G401 (cell line): ENCODE measurements at regions not wholly inside any gene's neighbourhood (a gene's known extent, or its start where the extent isn't known, plus 50 kb on each side); places are given as distances from the start of the nearest gene placed in this dataset.
"Not testable (repeated sequence)": the region's sequence is repeated elsewhere in the genome, so short reads cannot be mapped to it uniquely, and the experiment has no call there.

ENCODE experiments used
- DNase-seq: peaks from one replicate; pipeline ENCODE4 v3.0.0-alpha.2; 2015; ENCODE audit warnings: low spot score
- in situ Hi-C: cut with HindIII; loops from 2 replicates; pipeline ENCODE4 v1.10.0; 2016; ENCODE audit warnings: low sequenced_read_pairs, mixed read lengths

GRCh38 chr18:76307293-76307690 lies 187.8 kb downstream of the ZNF516 start:
- in situ Hi-C loops, result no loop called here
- no peak for DNase-seq

GRCh38 chr18:76306685-76307292 lies 188.3 kb downstream of the ZNF516 start:
- DNase-seq, result no peak
- in situ Hi-C loops, result no loop called here

- in situ Hi-C loops, result no loop called here
- no peak for DNase-seq
These were observed 209.2 kb downstream of the ZNF516 start for GRCh38 chr18:76285866-76286265.

- in situ Hi-C loops, result no loop called here
- no peak for DNase-seq
These were observed 213.5 kb downstream of the ZNF516 start for GRCh38 chr18:76281565-76281964.

GRCh38 chr18:76277801-76278200 lies 217.2 kb downstream of the ZNF516 start:
- DNase-seq, result no peak
- in situ Hi-C loops, result no loop called here

GRCh38 chr18:76275727-76276313 lies 219.2 kb downstream of the ZNF516 start:
- in situ Hi-C loops, result no loop called here
- DNase-seq, result no peak

- in situ Hi-C loops, result no loop called here
- peak; percentile 15 for DNase-seq
These were observed 220.4 kb downstream of the ZNF516 start for GRCh38 chr18:76274468-76275289.

- DNase-seq, result no peak
- in situ Hi-C loops, result no loop called here
These were observed 221.1 kb downstream of the ZNF516 start for GRCh38 chr18:76273956-76274355.

- no peak for DNase-seq
- in situ Hi-C loops, result no loop called here
These were observed 222.0 kb downstream of the ZNF516 start for GRCh38 chr18:76273036-76273545.

GRCh38 chr18:76267423-76267822 lies 227.6 kb downstream of the ZNF516 start:
- DNase-seq, in situ Hi-C loops: not testable (repeated sequence)

- in situ Hi-C loops, result no loop called here
- DNase-seq, result no peak
These were observed 228.6 kb downstream of the ZNF516 start for GRCh38 chr18:76266236-76266991.

- no peak for DNase-seq
- in situ Hi-C loops, result no loop called here
These were observed 229.4 kb downstream of the ZNF516 start for GRCh38 chr18:76265497-76266235.

GRCh38 chr18:76264876-76265250 lies 230.2 kb downstream of the ZNF516 start:
- no peak for DNase-seq
- in situ Hi-C loops, result no loop called here

- no peak for DNase-seq
- in situ Hi-C loops, result no loop called here
These were observed 230.7 kb downstream of the ZNF516 start for GRCh38 chr18:76264198-76264875.

- in situ Hi-C loops, result no loop called here
- DNase-seq, result no peak
These were observed 231.7 kb downstream of the ZNF516 start for GRCh38 chr18:76263046-76264005.

- DNase-seq, result peak; percentile 8
- in situ Hi-C loops, result no loop called here
These were observed 234.0 kb downstream of the ZNF516 start for GRCh38 chr18:76260941-76261472.

- DNase-seq, result no peak
- in situ Hi-C loops, result no loop called here
These were observed 235.3 kb downstream of the ZNF516 start for GRCh38 chr18:76259711-76260110.
